Posterior vena cava (tissue), 2 donors: ENCODE measurements at regions not wholly inside any gene's neighbourhood (a gene's known extent, or its start where the extent isn't known, plus 50 kb on each side); places are given as distances from the start of the nearest gene placed in this dataset.
"Not testable (repeated sequence)": the region's sequence is repeated elsewhere in the genome, so short reads cannot be mapped to it uniquely, and the experiment has no call there.

Experiments
- DNase-seq: peaks from one replicate; pipeline ENCODE4 v3.0.0-alpha.2; 2020; ENCODE audit warnings: low spot score
- intact Hi-C, 2 donors: fragments of 100-400 bp; cut with DNase I; formaldehyde crosslinking; loops; one replicate each; pipeline versions ENCODE4 v1.14.1 to v1.14.2; 2022 to 2023
- donor health status: DM: yes; HTN: yes; CAD: no.
- donor health status: DM: yes; HTN: yes; CAD: no.

DNA sequence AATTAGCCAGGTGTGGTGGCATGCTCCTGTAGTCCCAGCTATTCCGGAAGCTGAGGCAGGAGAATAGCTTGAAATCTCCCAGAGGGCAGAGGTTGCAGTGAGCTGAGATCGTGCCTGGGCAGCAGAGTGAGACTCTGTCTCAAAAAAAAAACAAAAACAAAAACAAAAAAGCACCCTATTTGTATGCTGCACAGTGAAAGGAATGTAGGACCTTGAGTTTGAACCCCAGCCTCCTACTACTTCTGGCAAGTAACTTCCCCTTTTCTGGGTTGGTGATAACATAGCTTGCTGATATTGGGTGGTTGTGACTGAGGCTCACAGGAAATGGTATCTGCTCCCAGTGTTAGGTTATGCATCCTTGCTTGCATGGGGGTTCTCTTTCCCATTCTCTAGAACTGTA, 205.3 kb downstream of the BUB3 start:
- DNase-seq, result no peak
- intact Hi-C loops, result no loop called here

DNA sequence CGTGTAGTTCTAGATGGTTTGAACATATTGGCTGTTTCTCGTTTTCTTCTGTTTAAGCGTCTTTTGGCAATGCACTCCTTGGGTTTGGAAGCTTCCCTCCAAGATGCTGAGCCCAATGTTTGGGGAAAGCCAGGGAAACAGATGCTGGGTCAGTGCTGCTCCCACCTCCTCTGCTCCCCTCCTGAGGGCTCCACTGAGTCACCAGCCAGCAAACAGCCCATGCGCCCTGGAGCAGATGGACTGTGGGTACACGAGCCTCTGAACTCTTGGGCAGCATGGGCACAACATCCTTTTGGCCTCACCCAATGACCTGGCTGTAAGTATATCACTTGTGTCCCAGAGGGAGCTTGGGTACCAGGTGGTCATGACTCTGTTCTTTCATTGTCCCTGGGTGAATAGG, 207.6 kb downstream of the BUB3 start:
- intact Hi-C loops, result no loop called here
- DNase-seq, result no peak

DNA sequence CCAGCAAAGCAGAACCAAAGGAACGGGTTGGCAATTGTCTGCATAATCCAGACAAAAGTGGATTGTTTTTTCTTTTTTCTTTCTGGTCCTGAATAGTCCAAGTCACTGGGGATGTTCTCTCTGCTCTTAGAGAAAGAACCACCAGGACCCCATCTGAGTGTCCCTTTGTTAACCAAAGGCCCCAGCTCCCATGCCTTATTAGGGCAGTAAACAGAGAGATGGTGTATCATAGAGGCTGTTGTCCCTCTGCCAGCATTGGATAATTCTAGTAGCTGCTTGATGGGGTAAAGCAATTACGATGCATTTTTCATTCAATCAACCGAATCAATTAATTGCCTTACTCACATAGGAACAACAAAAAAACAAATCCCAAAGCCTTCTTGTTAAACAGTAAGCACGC, 213.0 kb downstream of the BUB3 start:
- intact Hi-C loops, result no loop called here
- DNase-seq, result no peak

DNA sequence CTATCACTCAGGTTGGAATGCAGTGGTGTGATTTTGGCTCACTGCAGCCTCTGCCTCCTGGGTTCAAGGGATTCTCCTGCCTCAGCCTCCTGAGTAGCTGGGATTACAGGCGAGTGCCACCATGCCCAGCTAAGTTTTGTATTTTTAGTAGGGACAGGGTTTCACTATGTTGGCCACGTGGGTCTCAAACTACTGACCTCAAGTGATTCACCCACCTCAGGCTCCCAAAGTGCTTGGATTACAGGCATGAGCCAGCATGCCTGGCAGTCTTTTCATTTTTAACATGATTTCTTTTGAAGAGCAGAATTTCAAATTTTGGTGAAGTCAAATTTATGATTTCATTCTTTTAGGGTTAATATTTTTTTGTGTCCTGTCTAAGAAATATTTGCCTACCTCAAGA, 217.4 kb downstream of the BUB3 start:
- DNase-seq, intact Hi-C loops: not testable (repeated sequence)

DNA sequence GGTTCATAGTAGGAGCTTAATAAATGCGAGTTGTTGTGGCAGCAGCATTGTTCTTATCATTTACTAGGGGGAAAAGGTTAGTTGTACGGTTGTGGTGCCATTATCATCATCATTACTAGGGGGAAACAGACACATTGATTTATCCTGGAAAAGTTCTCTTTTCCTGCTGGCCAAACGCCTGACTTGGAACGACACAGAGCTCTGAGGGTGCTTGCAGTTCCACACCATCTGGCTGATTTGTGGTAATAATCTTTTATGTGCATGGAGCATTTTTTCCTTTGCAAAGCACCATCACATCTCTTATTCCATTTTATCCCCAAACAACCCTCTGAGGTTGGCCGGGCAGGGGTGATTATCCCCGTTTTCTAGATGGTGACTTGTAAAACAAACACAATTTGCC, 219.4 kb downstream of the BUB3 start:
- intact Hi-C loops, result no loop called here
- DNase-seq, result no peak

DNA sequence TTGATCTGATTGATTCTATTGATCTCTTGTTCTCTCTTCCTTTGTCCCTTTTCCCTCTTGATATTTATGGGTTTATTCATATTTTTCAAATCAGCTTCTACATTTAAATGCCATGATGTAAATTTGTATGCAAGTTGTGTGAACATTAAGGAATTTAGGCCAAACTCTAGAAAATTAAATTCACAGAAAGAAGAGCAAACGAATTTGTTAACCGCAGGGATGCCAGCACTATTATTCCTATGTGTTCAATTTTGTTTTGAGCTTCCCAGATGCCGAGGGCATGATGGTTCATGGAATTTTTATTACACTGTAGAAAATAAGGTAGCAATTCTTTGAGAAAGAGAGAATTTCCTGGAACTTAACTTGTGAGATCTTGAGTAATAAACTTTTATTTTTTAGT, 220.9 kb downstream of the BUB3 start:
- no peak for DNase-seq
- intact Hi-C loops, result no loop called here

DNA sequence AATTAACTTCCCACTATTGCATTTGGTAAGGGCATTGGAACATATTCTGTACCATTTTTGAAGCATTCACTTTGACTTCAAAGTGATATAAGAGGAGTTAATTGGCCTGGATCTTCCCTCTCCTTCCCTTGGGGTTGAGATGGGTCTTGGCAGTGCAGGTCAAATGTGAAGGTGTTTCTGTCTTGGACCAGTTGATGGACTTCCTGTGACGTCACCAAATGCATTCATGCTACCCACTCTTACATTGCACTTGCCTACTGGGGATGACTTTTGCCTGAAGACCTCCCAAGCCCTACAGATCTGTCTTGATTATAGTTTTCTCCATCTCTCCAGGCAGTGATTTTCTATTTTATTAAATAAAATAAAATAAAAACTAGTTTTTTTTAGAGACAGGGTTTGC, 221.5 kb downstream of the BUB3 start:
- intact Hi-C loops, result no loop called here
- no peak for DNase-seq

DNA sequence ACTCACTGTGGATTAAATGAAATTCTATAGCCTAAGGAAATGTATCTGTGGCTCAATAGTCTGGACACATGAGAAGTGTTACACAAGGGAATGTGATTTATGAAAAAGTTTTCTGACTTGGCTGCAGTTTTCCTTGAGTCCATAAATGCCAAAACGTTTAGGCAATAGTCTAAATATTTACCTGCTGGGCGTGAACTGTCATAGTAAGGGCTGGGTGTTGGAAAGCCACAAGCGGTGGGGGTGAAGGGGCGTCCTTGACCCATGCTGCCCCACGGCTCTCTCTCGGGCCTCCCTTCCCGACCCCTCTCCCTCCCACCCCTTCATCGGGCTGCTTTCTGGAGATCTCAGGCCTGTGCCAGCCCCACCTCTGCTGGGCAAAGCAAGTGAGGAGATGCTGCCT, 223.7 kb downstream of the BUB3 start:
- intact Hi-C loops, result no loop called here
- DNase-seq, result no peak

DNA sequence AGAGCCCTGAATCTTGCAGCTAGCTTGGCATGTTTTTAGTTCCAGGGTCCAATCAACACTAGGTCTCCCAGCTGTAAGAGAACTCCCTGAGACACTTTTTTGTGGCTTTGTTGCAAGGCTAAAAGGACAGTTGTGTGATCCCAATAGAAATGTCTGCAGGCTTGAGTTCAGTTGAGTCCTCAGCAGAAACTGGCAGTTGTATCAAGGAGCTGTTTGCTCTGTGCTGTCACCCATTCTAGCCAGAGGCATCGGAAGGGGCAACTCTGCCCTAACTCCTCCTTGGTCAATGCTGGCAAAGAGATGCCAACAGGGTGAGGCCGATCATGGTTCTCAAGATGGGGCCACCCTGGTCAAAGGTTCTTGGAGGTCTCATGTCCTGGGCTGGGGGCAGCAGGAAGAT, 224.1 kb downstream of the BUB3 start:
- intact Hi-C loops, result no loop called here
- no peak for DNase-seq

DNA sequence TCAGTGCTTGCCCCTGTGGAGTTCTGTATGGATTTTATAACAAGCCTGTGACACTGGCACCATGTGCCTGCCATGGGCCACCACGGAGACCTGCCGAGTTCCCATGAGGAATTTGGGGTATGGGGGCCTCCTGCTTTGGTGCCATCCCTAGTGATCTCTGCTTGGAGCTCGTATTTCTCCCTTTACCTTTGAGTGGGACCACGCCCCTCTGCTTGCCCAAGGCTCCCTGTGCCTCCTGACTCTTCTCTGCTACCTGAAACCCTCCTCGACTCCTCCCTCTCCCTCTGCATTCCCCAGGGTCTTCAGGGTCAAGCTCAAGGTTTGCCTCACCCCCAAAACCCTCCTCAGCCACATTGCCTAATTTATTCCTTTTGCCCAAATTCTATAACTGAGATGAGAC, 225.0 kb downstream of the BUB3 start:
- intact Hi-C loops, result no loop called here
- no peak for DNase-seq

DNA sequence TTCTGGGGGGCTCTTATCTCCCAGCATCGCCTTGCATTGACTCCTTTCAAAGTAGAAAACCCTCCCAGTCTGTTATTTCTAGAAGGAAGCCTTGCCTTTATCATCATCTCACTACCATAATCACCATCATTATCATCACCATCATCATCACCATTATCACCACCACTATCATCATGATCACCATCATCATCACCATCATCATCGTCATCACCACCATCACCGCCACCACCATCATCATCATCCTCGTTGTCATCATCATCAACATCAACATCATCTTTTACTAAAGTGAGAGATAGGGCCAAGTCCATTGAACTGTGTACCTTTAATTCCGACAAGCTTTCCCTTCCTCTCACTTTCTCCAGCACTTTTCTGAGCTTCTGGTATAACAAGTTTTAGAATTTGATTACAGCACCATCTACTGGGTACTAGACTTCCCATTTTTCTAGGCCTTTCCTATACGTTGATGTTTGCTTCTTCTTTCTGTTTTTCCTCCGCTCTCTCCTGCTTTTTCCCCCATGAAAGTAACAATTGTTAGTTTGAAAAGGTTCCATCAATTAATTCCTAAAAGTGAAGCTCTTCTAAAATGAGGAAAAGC, 226.4 kb downstream of the BUB3 start:
- intact Hi-C loops, result no loop called here
- no peak for DNase-seq

DNA sequence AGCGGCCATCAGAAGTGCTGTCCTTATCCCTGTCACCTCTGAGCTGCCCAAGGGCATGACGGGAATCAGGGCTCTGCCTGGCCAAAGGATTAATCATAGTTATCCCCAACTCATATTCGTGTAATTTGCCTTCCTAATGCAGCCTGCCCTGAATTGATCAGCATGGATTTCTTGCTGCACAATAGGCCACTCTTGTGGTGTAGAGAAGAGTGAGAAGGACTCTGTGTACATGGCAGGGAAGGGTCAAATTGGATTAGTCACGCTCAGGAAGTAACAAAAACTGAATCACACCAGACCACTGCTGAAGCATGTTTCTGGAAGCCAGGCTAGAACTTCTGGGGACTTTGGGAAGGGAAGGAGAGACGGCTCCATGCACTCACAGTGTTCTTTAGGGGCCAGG, 227.0 kb downstream of the BUB3 start:
- intact Hi-C loops, result no loop called here
- DNase-seq, result no peak

DNA sequence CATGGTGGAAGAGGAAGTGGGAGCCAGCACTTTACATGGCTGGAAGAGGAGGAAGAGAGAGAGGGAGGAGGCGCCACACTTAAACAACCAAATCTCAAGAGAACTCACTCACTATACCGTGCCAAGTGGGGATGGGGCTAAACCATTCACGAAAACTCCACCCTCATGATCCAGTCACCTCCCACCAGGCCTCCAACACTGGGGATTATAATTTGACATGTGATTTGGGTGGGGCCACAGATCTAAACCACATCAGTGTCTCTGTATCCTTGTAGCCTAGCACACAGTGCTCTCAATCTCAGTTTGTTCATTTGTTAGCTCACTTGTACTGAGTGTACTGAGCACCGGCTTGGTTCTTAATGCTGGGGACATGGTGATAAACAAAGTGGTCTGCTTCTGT, 228.3 kb downstream of the BUB3 start:
- DNase-seq, result no peak
- intact Hi-C loops, result no loop called here

DNA sequence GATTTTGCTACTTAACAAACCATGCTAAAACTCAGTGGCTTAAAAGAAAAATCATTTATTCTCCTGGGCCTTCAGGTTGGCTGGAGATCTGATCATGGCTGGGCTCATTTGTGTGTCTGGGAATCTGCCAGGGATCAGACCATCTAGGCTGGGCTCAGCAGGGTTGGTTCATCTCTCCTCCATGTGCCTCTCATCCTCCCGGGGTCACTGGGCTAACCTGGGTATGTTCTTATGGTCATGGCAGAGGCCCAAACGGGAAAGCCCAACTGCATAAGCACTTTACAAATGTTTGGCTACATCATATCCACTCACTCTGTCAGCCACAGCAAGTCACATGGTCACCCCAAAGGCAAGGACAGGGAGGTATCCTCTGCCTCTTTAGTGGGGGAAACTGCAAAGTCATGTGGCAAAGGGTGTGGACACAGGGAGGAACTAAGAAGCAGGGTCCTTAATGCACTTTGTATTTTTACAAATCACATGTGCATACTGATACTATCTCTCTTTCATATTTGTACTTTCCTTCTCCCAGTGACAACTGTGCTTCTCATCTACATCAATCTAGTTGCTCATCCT, 231.4 kb downstream of the BUB3 start:
- DNase-seq, result no peak
- intact Hi-C loops, result no loop called here

DNA sequence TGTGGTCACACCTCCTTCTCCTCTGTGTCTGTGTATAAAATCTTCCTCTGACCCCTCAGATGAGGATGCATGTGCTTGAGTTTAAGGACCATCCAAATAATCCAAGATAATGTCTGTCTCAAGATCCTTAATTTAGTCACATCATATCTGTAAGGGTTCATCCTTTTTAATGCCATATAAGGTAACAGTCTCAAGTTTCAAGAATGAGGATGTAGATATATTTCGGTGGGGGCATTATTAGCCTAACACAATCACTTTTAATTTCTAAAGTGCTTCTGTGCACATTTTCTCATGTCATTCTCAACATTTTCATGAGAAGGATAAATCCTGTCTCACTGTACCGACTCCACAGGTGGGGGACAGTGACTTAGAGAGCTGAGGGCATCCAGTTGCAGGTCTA, 235.3 kb downstream of the BUB3 start:
- intact Hi-C loops, result no loop called here
- no peak for DNase-seq

DNA sequence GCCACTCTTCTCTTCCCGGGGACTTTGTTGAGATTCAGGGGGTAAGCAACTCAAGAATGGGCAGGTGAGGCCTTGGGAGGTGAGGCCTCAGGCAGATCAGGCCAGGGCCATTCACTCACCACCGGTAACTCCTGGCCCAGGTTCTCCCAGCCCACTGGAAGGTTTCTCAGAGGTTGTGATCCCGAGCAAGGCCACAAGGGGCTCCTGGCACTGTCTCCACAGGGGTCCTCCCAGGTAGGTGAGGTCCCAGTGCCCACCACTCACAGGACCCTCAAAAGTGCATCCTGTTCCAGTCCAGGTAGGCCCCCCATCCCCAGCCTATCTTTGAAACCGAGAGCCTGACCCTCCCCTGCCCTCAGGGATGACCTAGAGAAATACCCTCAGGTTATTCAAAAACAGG, 236.1 kb downstream of the BUB3 start:
- DNase-seq, result no peak
- intact Hi-C loops, result no loop called here

DNA sequence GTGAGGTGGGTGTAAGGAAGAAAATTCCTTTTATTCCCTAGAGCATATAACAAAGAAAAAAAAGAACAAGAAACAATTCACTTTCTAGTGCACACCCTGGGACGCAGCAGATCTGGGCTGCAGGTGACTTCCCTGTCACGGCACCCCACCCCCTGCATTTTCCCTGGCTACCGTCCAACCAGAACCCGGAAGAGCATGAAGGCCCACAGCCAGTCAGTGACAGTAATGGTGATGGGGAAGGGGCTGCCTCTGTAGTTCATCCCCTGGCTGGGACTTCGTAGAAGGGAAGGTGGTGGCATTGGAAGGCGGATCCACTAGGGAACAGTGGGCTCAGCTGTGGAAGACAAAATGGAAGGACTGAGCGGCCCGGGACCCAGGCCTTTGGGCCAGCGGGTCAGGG, 236.7 kb downstream of the BUB3 start:
- no peak for DNase-seq
- intact Hi-C loops, result no loop called here

DNA sequence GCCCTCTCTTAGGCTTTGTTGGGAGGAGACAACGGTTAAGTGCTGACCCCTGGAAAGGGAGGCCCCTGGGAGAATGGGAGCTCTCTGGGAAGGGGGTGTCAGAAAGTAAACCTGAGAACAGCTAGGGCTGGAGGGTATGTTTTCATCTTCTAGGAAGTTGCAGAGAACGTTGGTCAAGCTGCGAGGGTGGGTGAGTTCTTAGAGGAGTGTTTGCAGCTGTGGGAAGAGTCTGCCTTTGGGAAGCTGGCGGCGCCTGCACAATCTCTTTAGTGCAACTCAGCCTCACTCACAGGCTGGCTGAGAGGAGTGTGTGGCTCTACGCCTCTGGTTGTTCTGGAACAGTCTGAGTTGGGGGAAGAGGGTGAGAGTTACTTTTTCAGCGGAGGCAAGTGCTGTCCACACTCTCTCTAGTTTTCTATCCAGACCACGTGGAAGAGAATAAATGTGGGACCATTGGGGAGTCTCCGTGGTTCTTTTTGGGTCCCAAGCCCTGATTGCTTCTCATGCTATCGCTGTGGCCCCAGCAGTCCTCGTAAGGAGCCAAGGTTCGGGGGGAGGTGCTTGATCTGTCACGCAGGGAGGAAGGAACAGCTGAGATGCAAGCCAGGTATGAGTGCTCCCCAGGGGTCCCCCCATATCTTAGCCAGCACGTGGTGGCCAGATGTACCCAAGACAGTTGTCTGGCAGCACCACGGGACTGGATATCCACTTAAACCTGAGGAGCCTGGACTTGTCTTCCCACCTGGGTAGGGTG, 237.2 kb downstream of the BUB3 start:
- DNase-seq, result no peak
- intact Hi-C loops, result no loop called here

DNA sequence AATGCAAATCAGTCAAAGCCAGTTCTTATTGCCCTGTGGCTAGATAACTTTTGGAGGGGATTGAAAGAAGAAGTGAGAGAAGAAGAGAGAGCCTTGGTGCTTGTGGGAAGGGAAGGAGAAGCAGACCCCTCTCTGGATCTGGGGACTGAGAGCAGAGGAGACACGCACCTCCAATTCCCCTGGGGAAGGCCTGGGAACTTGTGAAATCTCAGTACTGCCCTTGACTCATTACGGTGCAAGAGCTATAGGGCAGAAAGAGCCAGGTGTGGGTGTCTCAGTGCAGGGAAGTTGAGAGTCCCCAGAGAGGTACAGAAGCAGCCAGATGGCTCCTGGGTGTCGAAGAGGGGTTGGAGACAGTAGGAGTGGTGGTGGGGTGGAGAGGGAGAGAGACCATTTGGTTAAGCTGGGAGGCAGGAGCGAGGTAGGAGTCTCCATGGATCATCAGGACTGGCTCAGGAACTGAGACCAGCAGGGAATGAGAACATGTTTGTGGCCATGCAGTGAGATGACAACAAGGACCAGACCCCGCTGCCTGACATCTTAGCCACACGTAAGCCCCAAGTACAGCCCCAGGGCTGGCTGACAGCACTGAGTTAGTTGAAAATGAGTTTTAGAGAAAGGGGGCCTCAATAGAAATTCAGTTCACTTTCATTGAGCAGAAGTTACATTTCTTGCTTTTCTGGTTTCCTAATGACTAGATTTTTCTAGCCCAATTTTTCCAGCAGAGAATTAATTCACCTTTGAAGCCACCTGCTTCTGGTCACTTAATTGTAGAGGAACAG, 238.2 kb downstream of the BUB3 start:
- DNase-seq, result no peak

DNA sequence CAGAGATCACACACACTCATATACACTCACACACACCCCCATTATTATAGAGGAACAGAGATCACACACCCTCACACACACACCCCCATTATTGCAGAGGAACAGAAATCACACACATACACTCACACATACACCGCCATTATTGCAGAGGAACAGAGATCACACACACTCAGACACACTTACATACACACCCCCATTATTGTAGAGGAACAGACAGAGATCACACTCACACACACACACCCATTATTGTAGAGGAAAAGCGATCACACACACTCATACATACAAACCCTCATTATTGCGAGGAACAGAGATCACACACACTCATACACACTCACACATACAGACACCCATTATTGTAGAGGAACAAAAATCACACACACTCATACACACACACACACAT, 239.0 kb downstream of the BUB3 start:
- DNase-seq, result no peak
- intact Hi-C loops, result no loop called here

More for the DNA sequence above, 238.2 kb downstream of the BUB3 start:
- intact Hi-C loops, result no loop called here
